ENCODE measurements at regions not wholly inside any gene's neighbourhood (a gene's known extent, or its start where the extent isn't known, plus 50 kb on each side); places are given as distances from the start of the nearest gene placed in this dataset.
"Not testable (repeated sequence)": the region's sequence is repeated elsewhere in the genome, so short reads cannot be mapped to it uniquely, and the experiment has no call there.

DNA sequence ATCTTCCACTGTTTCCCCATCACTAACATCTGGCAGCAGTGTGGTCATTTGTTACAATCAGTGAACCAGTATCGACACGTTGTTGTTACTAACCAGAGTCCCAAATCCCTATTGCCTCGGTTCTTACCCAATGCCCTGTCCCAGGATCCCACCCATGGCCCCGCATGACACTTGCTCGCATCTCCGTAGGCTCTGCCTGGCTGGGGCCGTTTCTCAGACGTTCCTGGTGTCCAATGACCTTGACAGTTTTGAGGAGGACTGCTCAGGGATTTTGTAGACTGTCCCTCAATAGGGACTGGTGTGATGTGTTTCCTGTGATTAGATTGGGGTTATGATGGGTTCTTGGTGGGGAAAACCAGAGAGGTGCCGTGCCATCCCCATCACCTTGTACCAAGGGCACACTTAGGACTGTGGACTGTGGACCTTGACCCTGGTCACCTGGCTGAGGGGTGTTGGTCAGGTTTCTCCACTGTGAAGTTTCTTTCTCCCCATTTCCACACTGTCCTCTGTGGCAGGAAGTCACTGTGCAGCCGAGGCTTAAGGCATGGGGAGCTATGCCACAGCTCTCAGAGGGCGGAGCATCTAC lies 108.4 kb downstream of the ADRA2C start:
- no peak overlapping the region for H3K27ac ChIP-seq
- H3K9me3 ChIP-seq (replicated peaks in 1 of 3), result no peaks in the 10 kb centered on the region
- intact Hi-C loops (cut with DNase I), result loop anchor here in 1 of 2 donors (5.0 kb wide), 1 partner anchor 107 kb away; the partner anchor contains the start of gene ADRA2C
- H3K27me3 ChIP-seq, result peaks cover 32% of the 10 kb centered on the region
- DNase-seq, result peak in 1 of 7 donors; percentile 6
- H3K36me3 ChIP-seq (replicated peaks in 1 of 2), result no peaks in the 10 kb centered on the region
- no peaks in the 10 kb centered on the region for H3K4me1 ChIP-seq (replicated peaks in 1 of 2)
- no peak for TF ChIP-seq POLR2A (IDR thresholded peaks at IDR 0.05)
- TF ChIP-seq, protein P1, sequence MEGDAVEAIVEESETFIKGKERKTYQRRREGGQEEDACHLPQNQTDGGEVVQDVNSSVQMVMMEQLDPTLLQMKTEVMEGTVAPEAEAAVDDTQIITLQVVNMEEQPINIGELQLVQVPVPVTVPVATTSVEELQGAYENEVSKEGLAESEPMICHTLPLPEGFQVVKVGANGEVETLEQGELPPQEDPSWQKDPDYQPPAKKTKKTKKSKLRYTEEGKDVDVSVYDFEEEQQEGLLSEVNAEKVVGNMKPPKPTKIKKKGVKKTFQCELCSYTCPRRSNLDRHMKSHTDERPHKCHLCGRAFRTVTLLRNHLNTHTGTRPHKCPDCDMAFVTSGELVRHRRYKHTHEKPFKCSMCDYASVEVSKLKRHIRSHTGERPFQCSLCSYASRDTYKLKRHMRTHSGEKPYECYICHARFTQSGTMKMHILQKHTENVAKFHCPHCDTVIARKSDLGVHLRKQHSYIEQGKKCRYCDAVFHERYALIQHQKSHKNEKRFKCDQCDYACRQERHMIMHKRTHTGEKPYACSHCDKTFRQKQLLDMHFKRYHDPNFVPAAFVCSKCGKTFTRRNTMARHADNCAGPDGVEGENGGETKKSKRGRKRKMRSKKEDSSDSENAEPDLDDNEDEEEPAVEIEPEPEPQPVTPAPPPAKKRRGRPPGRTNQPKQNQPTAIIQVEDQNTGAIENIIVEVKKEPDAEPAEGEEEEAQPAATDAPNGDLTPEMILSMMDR (IDR thresholded peaks at IDR 0.05), result no peak
- no peak overlapping the region for H3K4me3 ChIP-seq
- WGBS, 4 donors, result 57 to 75% (median 64%) methylated on average over 9 to 11 of the region's 11 CpGs

GRCh38 chr4:3875466-3875865 lies 109.3 kb downstream of the ADRA2C start:
- WGBS, 4 donors, result 56 to 72% (median 65%) methylated on average over 4 of the region's 4 CpGs
- TF ChIP-seq, protein P1 (IDR thresholded peaks at IDR 0.05), result no peak
- TF ChIP-seq POLR2A (IDR thresholded peaks at IDR 0.05), result no peak
- intact Hi-C loops (cut with DNase I), result loop anchor here in 1 of 2 donors (5.0 kb wide), 1 partner anchor 108 kb away; the partner anchor contains the start of gene ADRA2C
- no peak overlapping the region for H3K27ac ChIP-seq
- no peak for DNase-seq
- no peaks in the 10 kb centered on the region for H3K36me3 ChIP-seq (replicated peaks in 1 of 2)
- no peaks in the 10 kb centered on the region for H3K4me1 ChIP-seq (replicated peaks in 1 of 2)
- peaks cover 41% of the 10 kb centered on the region for H3K27me3 ChIP-seq
- H3K9me3 ChIP-seq (replicated peaks in 1 of 3), result no peaks in the 10 kb centered on the region
- no peak overlapping the region for H3K4me3 ChIP-seq

GRCh38 chr4:3876057-3876845 lies 110.1 kb downstream of the ADRA2C start:
- intact Hi-C loops (cut with DNase I), result loop anchor here in 1 of 2 donors (5.0 kb wide), 1 partner anchor 109 kb away; the partner anchor contains the start of gene ADRA2C
- not testable (repeated sequence) for H3K4me1 ChIP-seq (replicated peaks in 1 of 2); H3K4me3 ChIP-seq; H3K36me3 ChIP-seq (replicated peaks in 1 of 2); DNase-seq; H3K27ac ChIP-seq; H3K9me3 ChIP-seq (replicated peaks in 1 of 3)
- 39 to 76% (median 65%) methylated on average over 3 to 18 of the region's 24 CpGs for WGBS, 4 donors
- peaks cover 38% of the 10 kb centered on the region for H3K27me3 ChIP-seq

DNA sequence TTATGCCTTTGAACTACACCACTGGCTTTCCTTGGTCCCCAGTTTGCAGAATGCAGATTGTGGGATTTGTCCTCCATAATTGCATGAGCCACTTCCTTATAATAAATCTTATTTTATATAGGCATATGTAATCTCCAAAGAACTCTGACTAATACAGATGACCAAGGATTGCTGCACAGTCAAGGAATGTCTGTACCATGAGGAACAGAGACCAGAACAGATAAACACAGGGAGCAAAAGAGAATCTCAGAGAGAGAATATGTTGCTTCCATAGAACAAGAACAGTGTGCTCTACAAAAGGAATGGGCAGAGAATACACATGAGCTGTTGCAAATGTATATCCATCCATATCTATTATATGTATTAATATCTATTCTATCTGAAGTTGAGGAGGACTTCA lies 111.1 kb downstream of the ADRA2C start:
- TF ChIP-seq POLR2A (IDR thresholded peaks at IDR 0.05), result no peak
- TF ChIP-seq, protein P1 (IDR thresholded peaks at IDR 0.05), result no peak
- no peaks in the 10 kb centered on the region for H3K9me3 ChIP-seq (replicated peaks in 1 of 3)
- DNase-seq, result no peak
- no peak overlapping the region for H3K27ac ChIP-seq
- H3K36me3 ChIP-seq (replicated peaks in 1 of 2), result no peaks in the 10 kb centered on the region
- no peaks in the 10 kb centered on the region for H3K4me1 ChIP-seq (replicated peaks in 1 of 2)
- intact Hi-C loops (cut with DNase I), result loop anchor here in 1 of 2 donors (5.0 kb wide), 1 partner anchor 110 kb away; the partner anchor contains the start of gene ADRA2C
- peaks cover 29% of the 10 kb centered on the region for H3K27me3 ChIP-seq
- H3K4me3 ChIP-seq, result no peak overlapping the region
